Glutamatergic neuron (in vitro differentiated cells): ENCODE measurements at regions not wholly inside any gene's neighbourhood (a gene's known extent, or its start where the extent isn't known, plus 50 kb on each side); places are given as distances from the start of the nearest gene placed in this dataset.

ENCODE experiments used
- DNase-seq: peaks from one replicate; pipeline ENCODE4 v3.0.0; 2022
- H3K27ac Mint-ChIP-seq: one replicate; pipeline ENCODE4 v1.8.0; 2020; ENCODE audit warnings: mild to moderate bottlenecking, mixed read lengths, inconsistent platforms; ENCODE audit not compliant: unreplicated experiment
- H3K27me3 Mint-ChIP-seq: one replicate; pipeline ENCODE4 v1.8.0; 2020; ENCODE audit warnings: mild to moderate bottlenecking, moderate library complexity, mixed read lengths, inconsistent platforms; ENCODE audit not compliant: unreplicated experiment
- H3K36me3 Mint-ChIP-seq: one replicate; pipeline ENCODE4 v1.8.0; 2020; ENCODE audit warnings: mild to moderate bottlenecking, mixed read lengths, inconsistent platforms; ENCODE audit not compliant: unreplicated experiment
- H3K4me1 Mint-ChIP-seq: one replicate; pipeline ENCODE4 v1.8.0; 2020; ENCODE audit warnings: mild to moderate bottlenecking, low read depth, mixed read lengths, inconsistent platforms; ENCODE audit not compliant: unreplicated experiment
- H3K4me3 Mint-ChIP-seq: one replicate; pipeline ENCODE4 v1.8.0; 2020; ENCODE audit warnings: mild to moderate bottlenecking, mixed read lengths, inconsistent platforms; ENCODE audit not compliant: unreplicated experiment
- H3K9me3 Mint-ChIP-seq: one replicate; pipeline ENCODE4 v1.8.0; 2020; ENCODE audit warnings: mild to moderate bottlenecking, moderate library complexity, mixed read lengths, inconsistent platforms; ENCODE audit not compliant: unreplicated experiment
- CTCF ChIP-seq: fragments of 200-600 bp; sonication (generic); IDR thresholded peaks from one replicate; pipeline ENCODE4 v1.5.0; 2021; ENCODE audit not compliant: partially characterized antibody, unreplicated experiment

- peaks cover 23% of the 10 kb centered on the region for H3K36me3 Mint-ChIP-seq
- DNase-seq = no peak
- no peaks in the 10 kb centered on the region for H3K4me1 Mint-ChIP-seq
- peaks cover 3% of the 10 kb centered on the region for H3K27me3 Mint-ChIP-seq
- no peak overlapping the region for H3K27ac Mint-ChIP-seq
- no peak for TF ChIP-seq CTCF
- peaks cover 6% of the 10 kb centered on the region for H3K9me3 Mint-ChIP-seq
- H3K4me3 Mint-ChIP-seq = no peak overlapping the region
Measured at GRCh38 chr6:170000071-170000843, 248.8 kb downstream of the ERMARD start.

- no peaks in the 10 kb centered on the region for H3K4me1 Mint-ChIP-seq
- no peak for TF ChIP-seq CTCF
- H3K27me3 Mint-ChIP-seq = peaks cover 3% of the 10 kb centered on the region
- H3K4me3 Mint-ChIP-seq = no peak overlapping the region
- no peak overlapping the region for H3K27ac Mint-ChIP-seq
- peaks cover 6% of the 10 kb centered on the region for H3K9me3 Mint-ChIP-seq
- no peak for DNase-seq
- peaks cover 19% of the 10 kb centered on the region for H3K36me3 Mint-ChIP-seq
Measured at GRCh38 chr6:169999367-169999766, 247.9 kb downstream of the ERMARD start.

- no peak for DNase-seq
- Mint-ChIP-seq H3K27me3 (peaks cover 4% of the 10 kb centered on the region), H3K27ac (no peak overlapping the region), H3K4me1 (no peaks in the 10 kb centered on the region), H3K36me3 (peaks cover 12% of the 10 kb centered on the region), H3K9me3 (peaks cover under 1% of the 10 kb centered on the region), H3K4me3 (no peak overlapping the region)
- no peak for TF ChIP-seq CTCF
Measured at GRCh38 chr6:169998457-169998856, 247.0 kb downstream of the ERMARD start.

- DNase-seq = no peak
- Mint-ChIP-seq H3K27me3 (peaks cover 4% of the 10 kb centered on the region), H3K36me3 (peaks cover 7% of the 10 kb centered on the region), H3K27ac (no peak overlapping the region), H3K4me1 (no peaks in the 10 kb centered on the region), H3K4me3 (no peak overlapping the region), H3K9me3 (no peaks in the 10 kb centered on the region)
- TF ChIP-seq CTCF = no peak
Measured at GRCh38 chr6:169997930-169998218, 246.5 kb downstream of the ERMARD start.

- no peak for DNase-seq
- no peaks in the 10 kb centered on the region for H3K4me1 Mint-ChIP-seq
- H3K27me3 Mint-ChIP-seq = peaks cover 4% of the 10 kb centered on the region
- H3K36me3 Mint-ChIP-seq = peaks cover 3% of the 10 kb centered on the region
- no peak overlapping the region for H3K27ac Mint-ChIP-seq
- TF ChIP-seq CTCF = no peak
- no peak overlapping the region for H3K4me3 Mint-ChIP-seq
- H3K9me3 Mint-ChIP-seq = no peaks in the 10 kb centered on the region
Measured at GRCh38 chr6:169997187-169997929, 245.9 kb downstream of the ERMARD start.
